OCI-LY7 (cell line): ENCODE measurements at regions not wholly inside any gene's neighbourhood (a gene's known extent, or its start where the extent isn't known, plus 50 kb on each side); places are given as distances from the start of the nearest gene placed in this dataset.

Source experiments
- EZH2phosphoT487 ChIP-seq: fragments of 200-600 bp; sonication (generic); IDR thresholded peaks from 2 replicates; pipeline ENCODE4 v1.6.1; 2018; ENCODE audit warnings: low read depth, borderline replicate concordance, mild to moderate bottlenecking, mixed run types, antibody characterized with exemption, low read length, moderate library complexity, mixed read lengths
- TF ChIP-seq, protein P1 (sequence below): fragments of 200-600 bp; sonication (generic); conservative IDR thresholded peaks from 2 replicates; pipeline ENCODE4 v1.5.1; 2014; ENCODE audit warnings: mild to moderate bottlenecking, antibody characterized with exemption, low read length, moderate library complexity, mixed read lengths

DNA sequence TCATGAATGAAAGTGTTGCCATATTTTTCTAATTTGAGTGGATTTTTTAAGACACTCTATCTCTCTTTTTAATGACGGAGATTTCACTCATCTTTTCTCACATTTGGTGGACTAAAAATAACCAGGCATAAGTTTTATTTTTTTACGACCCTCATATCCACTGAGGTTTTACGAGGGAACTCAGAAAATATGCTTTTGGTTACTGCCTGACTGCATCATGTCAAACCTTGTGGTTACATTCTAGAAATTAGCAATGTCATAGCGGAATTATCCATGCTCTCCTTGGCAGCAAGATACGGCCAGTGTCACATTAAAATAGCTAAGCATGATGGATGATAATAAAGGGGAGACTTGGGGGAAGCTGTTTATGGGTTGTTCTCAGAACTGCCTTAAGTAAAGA lies 428.6 kb upstream of the FSHR start:
- TF ChIP-seq, protein P1, sequence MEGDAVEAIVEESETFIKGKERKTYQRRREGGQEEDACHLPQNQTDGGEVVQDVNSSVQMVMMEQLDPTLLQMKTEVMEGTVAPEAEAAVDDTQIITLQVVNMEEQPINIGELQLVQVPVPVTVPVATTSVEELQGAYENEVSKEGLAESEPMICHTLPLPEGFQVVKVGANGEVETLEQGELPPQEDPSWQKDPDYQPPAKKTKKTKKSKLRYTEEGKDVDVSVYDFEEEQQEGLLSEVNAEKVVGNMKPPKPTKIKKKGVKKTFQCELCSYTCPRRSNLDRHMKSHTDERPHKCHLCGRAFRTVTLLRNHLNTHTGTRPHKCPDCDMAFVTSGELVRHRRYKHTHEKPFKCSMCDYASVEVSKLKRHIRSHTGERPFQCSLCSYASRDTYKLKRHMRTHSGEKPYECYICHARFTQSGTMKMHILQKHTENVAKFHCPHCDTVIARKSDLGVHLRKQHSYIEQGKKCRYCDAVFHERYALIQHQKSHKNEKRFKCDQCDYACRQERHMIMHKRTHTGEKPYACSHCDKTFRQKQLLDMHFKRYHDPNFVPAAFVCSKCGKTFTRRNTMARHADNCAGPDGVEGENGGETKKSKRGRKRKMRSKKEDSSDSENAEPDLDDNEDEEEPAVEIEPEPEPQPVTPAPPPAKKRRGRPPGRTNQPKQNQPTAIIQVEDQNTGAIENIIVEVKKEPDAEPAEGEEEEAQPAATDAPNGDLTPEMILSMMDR: no peak
- no peak for TF ChIP-seq EZH2phosphoT487
